B cell (primary cell): ENCODE measurements at regions not wholly inside any gene's neighbourhood (a gene's known extent, or its start where the extent isn't known, plus 50 kb on each side); places are given as distances from the start of the nearest gene placed in this dataset.

Experiments used
- ATAC-seq: fragments of 200-7000 bp; cut with Tn5 transposase; one replicate; pipeline ENCODE4 v1.10.0; 2021; ENCODE audit warnings: low read depth, mild to moderate bottlenecking, moderate number of reproducible peaks, moderate library complexity
- CTCF ChIA-PET: fragments of 350-600 bp; sonication (Branson Sonifier 250); formaldehyde crosslinking; loops from one replicate; lab custom pipeline; 2021; ENCODE audit warnings: antibody characterized with exemption, inconsistent platforms; lab: Charles Lee
- POLR2A ChIA-PET: fragments of 350-600 bp; sonication (Branson Sonifier 250); formaldehyde crosslinking; loops from one replicate; lab custom pipeline; 2021; ENCODE audit warnings: antibody characterized with exemption; lab: Charles Lee
- DNase-seq: peaks from one replicate; pipeline ENCODE4 v3.0.0; 2013
- H2AFZ ChIP-seq: 2 replicates; pipeline ENCODE4 v1.6.1; 2012; ENCODE audit warnings: mild to moderate bottlenecking, low read depth, low read length; ENCODE audit not compliant: insufficient read depth, poor library complexity, severe bottlenecking
- H3K27ac ChIP-seq, 2 donors: 1 replicate in 1 of 2; 2 replicates in 1 of 2; pipeline ENCODE4 v1.5.1; 2012 to 2013; ENCODE audit warnings: low read length in 2 of 2, mild to moderate bottlenecking in 2 of 2, moderate library complexity in 1 of 2
- H3K27me3 ChIP-seq, 4 experiments: fragments of 200-600 bp in 1 of 4; sonication (generic) in 1 of 4; replicated peaks in 1 of 4; 1 replicate in 2 of 4; 2 replicates in 2 of 4; pipeline versions ENCODE4 v1.6.1 to v1.7.0; 2013 to 2016; ENCODE audit warnings: low read length in 3 of 4, mild to moderate bottlenecking in 2 of 4, mixed read lengths in 1 of 4, moderate library complexity in 1 of 4; ENCODE audit not compliant: insufficient read depth in 4 of 4, control insufficient read depth in 3 of 4; ENCODE audit errors: control extremely low read depth in 1 of 4
- H3K36me3 ChIP-seq, 2 experiments: replicated peaks in 1 of 2; 1 replicate in 1 of 2; 2 replicates in 1 of 2; pipeline versions ENCODE4 v1.6.1 to v1.7.1; 2013; ENCODE audit warnings: low read length in 1 of 2; ENCODE audit not compliant: insufficient read depth in 2 of 2, control insufficient read depth in 1 of 2; ENCODE audit errors: control extremely low read depth in 1 of 2, extremely low read depth in 1 of 2
- H3K4me1 ChIP-seq, 2 donors: fragments of 200-600 bp in 1 of 2; sonication (generic) in 1 of 2; 1 replicate in 1 of 2; 2 replicates in 1 of 2; pipeline versions ENCODE4 v1.5.1 to v1.6.1; 2013 to 2017; ENCODE audit warnings: low read length in 2 of 2; ENCODE audit not compliant: control insufficient read depth in 2 of 2, insufficient read depth in 2 of 2
- H3K4me2 ChIP-seq: replicated peaks from 2 replicates; pipeline ENCODE3; 2012; ENCODE audit warnings: mild to moderate bottlenecking, low read depth, low read length; ENCODE audit not compliant: poor library complexity, severe bottlenecking
- H3K4me3 ChIP-seq, 5 experiments: fragments of 200-600 bp in 1 of 5; sonication (generic) in 1 of 5; 1 replicate in 3 of 5; 2 replicates in 2 of 5; pipeline versions ENCODE4 v1.5.1 to v1.7.0; 2011 to 2016; ENCODE audit warnings: low read length in 4 of 5, mild to moderate bottlenecking in 4 of 5, low read depth in 2 of 5, control low read depth in 1 of 5, moderate library complexity in 1 of 5; ENCODE audit not compliant: insufficient read depth in 1 of 5; ENCODE audit errors: control extremely low read depth in 1 of 5, extremely low read depth in 1 of 5
- H3K79me2 ChIP-seq: fragments of 200-600 bp; sonication (generic); one replicate; pipeline ENCODE4 v1.6.0; 2016; ENCODE audit warnings: low read length; ENCODE audit not compliant: control insufficient read depth, insufficient read depth
- H3K9ac ChIP-seq: fragments of 200-600 bp; sonication (generic); 2 replicates; pipeline ENCODE4 v1.6.1; 2017; ENCODE audit warnings: mild to moderate bottlenecking, low read length, moderate library complexity
- H3K9me3 ChIP-seq, 3 donors: one replicate each; pipeline versions ENCODE4 v1.6.1 to v1.7.1; 2013; ENCODE audit warnings: low read length in 2 of 3; ENCODE audit not compliant: control insufficient read depth in 2 of 3, insufficient read depth in 1 of 3; ENCODE audit errors: control extremely low read depth in 1 of 3
- H4K20me1 ChIP-seq: 2 replicates; pipeline ENCODE4 v1.6.0; 2012; ENCODE audit warnings: mild to moderate bottlenecking, low read length; ENCODE audit not compliant: insufficient read depth, control insufficient read depth, poor library complexity, severe bottlenecking
- H3K27ac Mint-ChIP-seq: one replicate; pipeline ENCODE4 v1.8.0; 2021; ENCODE audit warnings: mixed read lengths
- H3K27me3 Mint-ChIP-seq: one replicate; pipeline ENCODE4 v1.8.0; 2021; ENCODE audit warnings: mixed read lengths
- H3K4me1 Mint-ChIP-seq: one replicate; pipeline ENCODE4 v1.8.0; 2021; ENCODE audit warnings: mixed read lengths
- H3K4me3 Mint-ChIP-seq: one replicate; pipeline ENCODE4 v1.8.0; 2021; ENCODE audit warnings: mixed read lengths
- H3K9me3 Mint-ChIP-seq: one replicate; pipeline ENCODE4 v1.8.0; 2022; ENCODE audit warnings: mixed read lengths; ENCODE audit not compliant: insufficient read depth
- EZH2 ChIP-seq: IDR thresholded peaks from 2 replicates; pipeline ENCODE4 v1.6.1; 2012; ENCODE audit warnings: borderline replicate concordance, low read depth, mild to moderate bottlenecking, moderate library complexity, low read length; ENCODE audit not compliant: insufficient read depth, poor library complexity, severe bottlenecking
- WGBS: methylation state at CpG from one replicate; pipeline ENCODE4 v1.1.5; 2013; ENCODE audit warnings: missing lambda C conversion rate; ENCODE audit not compliant: insufficient coverage; 5-methylcytosine and 5-hydroxymethylcytosine counted together
- intact Hi-C: fragments of 100-400 bp; cut with micrococcal nuclease; formaldehyde crosslinking; loops from one replicate; pipeline ENCODE4 v1.10.0; 2022
- TF ChIP-seq, protein P1 (sequence below): fragments of 200-600 bp; IDR thresholded peaks from one replicate; pipeline ENCODE4 v1.8.0; 2022; ENCODE audit warnings: antibody characterized with exemption, mild to moderate bottlenecking

DNA sequence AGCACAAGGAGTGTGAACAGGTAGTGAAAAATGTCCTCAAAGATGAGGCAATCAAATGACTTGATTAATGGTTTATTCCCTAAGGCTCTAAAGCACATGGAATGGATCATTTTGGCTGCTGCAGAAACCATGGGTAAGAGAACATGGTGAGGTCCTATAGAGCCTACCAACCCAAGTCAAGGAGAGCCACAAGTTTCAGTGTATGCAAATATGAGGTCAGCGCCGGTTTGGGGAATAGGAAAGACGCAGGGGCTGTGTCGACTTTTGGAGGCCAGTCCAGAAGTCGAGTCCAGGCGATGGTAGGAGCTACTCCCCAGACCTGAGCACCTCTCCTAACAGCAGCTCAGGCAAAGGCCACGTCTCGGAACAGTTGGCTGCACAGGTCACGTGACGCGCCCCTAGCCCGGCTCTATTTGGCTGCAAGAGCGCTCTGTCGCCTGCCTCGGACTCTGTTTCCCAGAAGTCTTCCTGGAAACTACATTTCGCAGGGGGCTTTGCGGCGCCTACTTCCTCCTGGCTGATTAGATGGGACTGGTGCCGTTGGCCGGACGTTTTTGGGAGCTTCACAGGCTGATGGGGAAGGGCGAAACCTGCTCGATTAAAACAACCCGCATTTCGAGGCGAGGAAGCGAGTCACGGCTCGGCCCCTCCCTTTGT lies 74.4 kb upstream of the CHD6 start:
- peak; percentile 89 for DNase-seq
- H3K4me2 ChIP-seq, result peak overlapping the region; percentile 83
- H3K9ac ChIP-seq, result peak overlapping the region; percentile 90
- no peaks in the 10 kb centered on the region for H4K20me1 ChIP-seq
- H3K36me3 ChIP-seq, result no peaks in the 10 kb centered on the region
- H3K27me3 Mint-ChIP-seq, result peaks cover 4% of the 10 kb centered on the region
- H3K4me3 ChIP-seq, result peak overlapping the region; percentile 84 to 96 (median 96)
- CTCF ChIA-PET, result interaction anchor here (0.6 to 2.0 kb wide), 7 partner anchors 14 to 75 kb away, joined by 3 to 8 read pairs (median 4); partner anchors contain the start of gene CHD6
- H3K27me3 ChIP-seq, result peaks cover 0 to 7% (median 2%) of the 10 kb centered on the region in 4 experiments
- peaks cover 13% of the 10 kb centered on the region for H3K4me1 Mint-ChIP-seq
- ATAC-seq, result peak; percentile 56
- peak overlapping the region; percentile 98 for H2AFZ ChIP-seq
- H3K27ac Mint-ChIP-seq, result peak overlapping the region; percentile 93
- no peaks in the 10 kb centered on the region for H3K9me3 ChIP-seq
- H3K27ac ChIP-seq, result peak overlapping the region; percentile 81 to 86
- H3K9me3 Mint-ChIP-seq, result no peaks in the 10 kb centered on the region
- peak overlapping the region; percentile 88 for H3K4me3 Mint-ChIP-seq
- TF ChIP-seq, protein P1, sequence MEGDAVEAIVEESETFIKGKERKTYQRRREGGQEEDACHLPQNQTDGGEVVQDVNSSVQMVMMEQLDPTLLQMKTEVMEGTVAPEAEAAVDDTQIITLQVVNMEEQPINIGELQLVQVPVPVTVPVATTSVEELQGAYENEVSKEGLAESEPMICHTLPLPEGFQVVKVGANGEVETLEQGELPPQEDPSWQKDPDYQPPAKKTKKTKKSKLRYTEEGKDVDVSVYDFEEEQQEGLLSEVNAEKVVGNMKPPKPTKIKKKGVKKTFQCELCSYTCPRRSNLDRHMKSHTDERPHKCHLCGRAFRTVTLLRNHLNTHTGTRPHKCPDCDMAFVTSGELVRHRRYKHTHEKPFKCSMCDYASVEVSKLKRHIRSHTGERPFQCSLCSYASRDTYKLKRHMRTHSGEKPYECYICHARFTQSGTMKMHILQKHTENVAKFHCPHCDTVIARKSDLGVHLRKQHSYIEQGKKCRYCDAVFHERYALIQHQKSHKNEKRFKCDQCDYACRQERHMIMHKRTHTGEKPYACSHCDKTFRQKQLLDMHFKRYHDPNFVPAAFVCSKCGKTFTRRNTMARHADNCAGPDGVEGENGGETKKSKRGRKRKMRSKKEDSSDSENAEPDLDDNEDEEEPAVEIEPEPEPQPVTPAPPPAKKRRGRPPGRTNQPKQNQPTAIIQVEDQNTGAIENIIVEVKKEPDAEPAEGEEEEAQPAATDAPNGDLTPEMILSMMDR, result no peak
- peaks cover 8 to 17% of the 10 kb centered on the region in 2 donors for H3K4me1 ChIP-seq
- 7% methylated on average over 29 of the region's 29 CpGs for WGBS
- intact Hi-C loops, result loop anchor here (1.0 to 10.0 kb wide), 4 partner anchors 28 to 668 kb away; partner anchors contain the start of genes PLCG1, TOP1 and ZHX3
- H3K79me2 ChIP-seq, result no peaks in the 10 kb centered on the region
- POLR2A ChIA-PET, result interaction anchor here (1.3 to 2.0 kb wide), 3 partner anchors 28 to 681 kb away, joined by 3 to 25 read pairs (median 4); partner anchors contain the start of gene CHD6

DNA sequence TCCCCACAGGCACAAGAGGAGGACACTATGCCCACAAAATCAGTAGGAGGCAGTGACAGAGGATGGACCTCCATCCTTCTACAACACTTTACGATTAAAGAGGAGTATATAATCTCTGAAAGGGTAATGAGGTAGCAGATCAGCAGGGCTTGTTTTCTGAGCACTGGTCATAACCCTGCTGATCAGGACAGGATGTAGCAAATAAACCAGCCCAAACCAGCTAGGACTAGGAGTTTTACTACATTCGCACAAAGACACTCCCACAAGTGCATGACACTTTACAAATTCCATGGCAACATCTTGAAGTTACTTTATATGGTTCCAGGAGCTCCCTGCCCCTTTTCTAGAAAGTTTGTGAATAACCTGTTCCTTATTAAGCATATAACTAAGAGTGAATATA lies 73.3 kb upstream of the CHD6 start:
- DNase-seq, result no peak
- H3K4me2 ChIP-seq, result no peak overlapping the region
- peak overlapping the region; percentile 13 for H3K4me3 Mint-ChIP-seq
- no peaks in the 10 kb centered on the region for H4K20me1 ChIP-seq
- no peak overlapping the region for H3K4me3 ChIP-seq
- H3K9me3 ChIP-seq, result no peaks in the 10 kb centered on the region
- H3K27ac Mint-ChIP-seq, result no peak overlapping the region
- H3K9ac ChIP-seq, result no peak overlapping the region
- H3K27me3 Mint-ChIP-seq, result peaks cover 14% of the 10 kb centered on the region
- WGBS, result no CpG with 5 or more reads among the region's 2 CpGs
- peaks cover 8 to 17% of the 10 kb centered on the region in 2 donors for H3K4me1 ChIP-seq
- ChIA-PET CTCF (interaction anchor here (1.7 to 2.0 kb wide), 2 partner anchors 13 to 20 kb away, joined by 4 to 5 read pairs; no protein-coding TSS in a partner anchor), POLR2A (no interaction called here)
- TF ChIP-seq, protein P1, result no peak
- no peak for TF ChIP-seq EZH2
- H3K27me3 ChIP-seq, result peaks cover 0 to 4% (median under 1%) of the 10 kb centered on the region in 4 experiments
- no peaks in the 10 kb centered on the region for H3K36me3 ChIP-seq
- H3K4me1 Mint-ChIP-seq, result peaks cover 13% of the 10 kb centered on the region
- no peak overlapping the region for H3K27ac ChIP-seq
- intact Hi-C loops, result loop anchor here (5.0 to 10.0 kb wide), 2 partner anchors 554 to 667 kb away; partner anchors contain the start of genes PLCG1 and TOP1
- H2AFZ ChIP-seq, result no peak overlapping the region
- ATAC-seq, result no peak
- H3K79me2 ChIP-seq, result no peaks in the 10 kb centered on the region
- H3K9me3 Mint-ChIP-seq, result no peaks in the 10 kb centered on the region
